Dendritic cell treated with granulocyte-macrophage colony-stimulating factor and Interleukin-4, amounts not matched to agents 40 ng/mL and 50 ng/mL, for 4 days (primary cell): ENCODE measurements at regions not wholly inside any gene's neighbourhood (a gene's known extent, or its start where the extent isn't known, plus 50 kb on each side); places are given as distances from the start of the nearest gene placed in this dataset.

Experiments
- H3K27ac Mint-ChIP-seq: one replicate; pipeline ENCODE4 v1.8.0; 2022; ENCODE audit warnings: mild to moderate bottlenecking, mixed read lengths
- H3K27me3 Mint-ChIP-seq: one replicate; pipeline ENCODE4 v1.8.0; 2022; ENCODE audit warnings: mild to moderate bottlenecking, mixed read lengths
- H3K36me3 Mint-ChIP-seq: one replicate; pipeline ENCODE4 v1.8.0; 2022; ENCODE audit warnings: low read depth, mixed read lengths
- H3K4me1 Mint-ChIP-seq: one replicate; pipeline ENCODE4 v1.8.0; 2022; ENCODE audit warnings: low read depth, mixed read lengths
- H3K4me3 Mint-ChIP-seq: one replicate; pipeline ENCODE4 v1.8.0; 2022; ENCODE audit warnings: mild to moderate bottlenecking, moderate library complexity, mixed read lengths
- H3K9me3 Mint-ChIP-seq: one replicate; pipeline ENCODE4 v1.8.0; 2022; ENCODE audit warnings: mixed read lengths
- intact Hi-C: fragments of 100-400 bp; cut with micrococcal nuclease; formaldehyde crosslinking; loops from one replicate; pipeline ENCODE4 v1.15.0; 2022

DNA sequence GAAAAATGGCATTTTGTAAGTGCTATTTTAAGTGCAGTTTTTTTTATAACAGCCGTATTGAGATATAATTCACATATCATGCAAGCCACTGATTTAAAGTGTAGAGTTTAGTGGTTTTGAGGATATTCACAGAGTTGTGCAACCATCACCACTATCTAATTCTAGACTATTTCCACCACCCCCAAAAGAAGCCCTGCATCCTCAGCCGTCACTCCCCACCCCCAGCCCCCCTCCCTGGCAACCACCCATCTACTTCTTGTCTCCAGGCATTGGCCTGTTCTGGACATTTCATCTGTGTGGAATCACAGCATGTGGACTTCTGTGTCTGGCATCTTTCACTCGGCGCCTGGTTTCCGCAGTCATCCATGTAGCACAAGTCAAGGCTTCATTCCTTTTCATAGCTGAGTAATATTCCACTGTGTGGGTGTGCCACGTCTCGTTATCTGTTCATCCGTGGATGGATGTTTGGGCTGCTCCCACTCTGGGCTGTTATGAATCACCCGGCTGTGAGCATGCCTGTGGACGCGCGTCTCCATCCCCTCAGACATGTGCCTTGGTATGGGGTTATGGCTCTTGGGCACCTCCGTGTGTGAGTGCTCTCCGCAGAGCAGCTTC, 138.4 kb upstream of the CIBAR2 start:
- Mint-ChIP-seq H3K36me3 (no peaks in the 10 kb centered on the region), H3K9me3 (no peaks in the 10 kb centered on the region), H3K4me1 (peaks cover 3% of the 10 kb centered on the region), H3K27me3 (peaks cover 23% of the 10 kb centered on the region), H3K27ac (no peak overlapping the region), H3K4me3 (no peak overlapping the region)
- intact Hi-C loops = no loop called here

DNA sequence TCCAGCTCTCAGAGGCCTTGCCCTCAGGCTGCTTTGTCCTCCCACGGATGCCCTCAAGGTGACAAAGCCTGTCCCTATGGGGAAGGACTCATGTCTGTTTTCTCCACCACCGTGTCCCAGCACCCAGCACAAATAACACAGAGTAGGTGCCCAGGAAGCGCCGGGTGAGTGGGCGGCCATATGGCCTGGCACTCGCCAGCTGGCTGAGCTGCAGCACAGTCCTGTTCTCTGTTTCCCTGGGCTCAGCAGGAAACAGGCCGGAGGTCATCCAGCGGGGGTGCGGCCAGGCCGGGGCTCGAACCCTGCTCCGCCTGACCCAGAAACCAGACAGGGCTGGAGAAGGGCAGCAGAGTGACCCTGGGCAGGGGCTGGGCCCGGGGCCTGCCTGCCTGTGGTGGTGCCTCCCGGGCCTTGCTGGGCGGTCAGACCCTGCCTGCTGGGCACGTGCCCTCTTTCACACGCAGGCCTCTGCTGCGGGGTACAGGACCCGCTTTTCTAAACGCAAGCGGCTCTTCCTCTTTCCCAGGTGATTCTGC, 139.0 kb upstream of the CIBAR2 start:
- H3K36me3 Mint-ChIP-seq = no peaks in the 10 kb centered on the region
- H3K4me3 Mint-ChIP-seq = no peak overlapping the region
- H3K4me1 Mint-ChIP-seq = no peaks in the 10 kb centered on the region
- H3K27me3 Mint-ChIP-seq = peaks cover 18% of the 10 kb centered on the region
- H3K9me3 Mint-ChIP-seq = no peaks in the 10 kb centered on the region
- H3K27ac Mint-ChIP-seq = no peak overlapping the region
- intact Hi-C loops = no loop called here

DNA sequence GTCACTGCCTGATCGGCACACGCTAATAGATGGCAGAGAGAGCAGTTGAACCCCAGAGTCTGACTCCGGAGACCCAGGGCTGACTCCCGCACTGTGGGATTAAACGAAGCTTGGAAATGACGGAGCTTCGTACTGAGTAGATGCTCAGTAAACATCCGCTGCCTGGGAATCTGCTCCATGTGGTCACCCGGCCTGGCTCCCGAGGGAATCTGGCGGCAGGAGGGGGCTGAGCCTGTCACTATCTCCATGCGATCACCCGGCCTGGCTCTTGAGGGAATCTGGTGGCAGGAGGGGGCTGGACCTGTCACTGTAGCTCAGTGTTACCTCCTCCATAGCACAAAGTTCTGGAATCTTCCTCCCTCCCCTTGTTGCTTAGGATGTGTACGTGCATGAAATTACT, 139.7 kb upstream of the CIBAR2 start:
- no peak overlapping the region for H3K27ac Mint-ChIP-seq
- intact Hi-C loops = no loop called here
- no peak overlapping the region for H3K4me3 Mint-ChIP-seq
- no peaks in the 10 kb centered on the region for H3K4me1 Mint-ChIP-seq
- H3K36me3 Mint-ChIP-seq = no peaks in the 10 kb centered on the region
- no peaks in the 10 kb centered on the region for H3K9me3 Mint-ChIP-seq
- H3K27me3 Mint-ChIP-seq = peaks cover 20% of the 10 kb centered on the region

DNA sequence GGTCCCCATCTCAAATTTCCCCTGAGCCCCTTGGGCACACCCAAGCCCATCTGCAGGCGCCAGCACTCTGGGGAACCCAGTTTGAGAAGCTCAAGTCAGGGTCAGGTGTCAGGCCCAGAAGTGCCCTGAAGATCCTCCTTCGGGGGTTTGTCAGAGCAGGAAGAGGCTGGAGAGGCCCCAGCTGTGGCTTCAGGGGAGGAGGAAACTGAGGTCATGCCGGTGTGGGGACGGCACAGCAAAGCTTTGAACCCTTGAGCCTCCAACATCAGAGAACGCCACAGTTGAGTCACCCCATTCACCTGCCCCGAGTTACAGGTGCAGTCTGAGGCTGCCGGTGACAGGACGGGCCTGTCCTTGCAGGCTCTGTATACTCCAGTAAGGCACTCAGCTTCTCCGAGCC, 140.2 kb upstream of the CIBAR2 start:
- Mint-ChIP-seq H3K36me3 (no peaks in the 10 kb centered on the region), H3K27me3 (peaks cover 20% of the 10 kb centered on the region), H3K4me3 (no peak overlapping the region), H3K27ac (no peak overlapping the region), H3K4me1 (no peaks in the 10 kb centered on the region), H3K9me3 (no peaks in the 10 kb centered on the region)
- intact Hi-C loops = no loop called here

DNA sequence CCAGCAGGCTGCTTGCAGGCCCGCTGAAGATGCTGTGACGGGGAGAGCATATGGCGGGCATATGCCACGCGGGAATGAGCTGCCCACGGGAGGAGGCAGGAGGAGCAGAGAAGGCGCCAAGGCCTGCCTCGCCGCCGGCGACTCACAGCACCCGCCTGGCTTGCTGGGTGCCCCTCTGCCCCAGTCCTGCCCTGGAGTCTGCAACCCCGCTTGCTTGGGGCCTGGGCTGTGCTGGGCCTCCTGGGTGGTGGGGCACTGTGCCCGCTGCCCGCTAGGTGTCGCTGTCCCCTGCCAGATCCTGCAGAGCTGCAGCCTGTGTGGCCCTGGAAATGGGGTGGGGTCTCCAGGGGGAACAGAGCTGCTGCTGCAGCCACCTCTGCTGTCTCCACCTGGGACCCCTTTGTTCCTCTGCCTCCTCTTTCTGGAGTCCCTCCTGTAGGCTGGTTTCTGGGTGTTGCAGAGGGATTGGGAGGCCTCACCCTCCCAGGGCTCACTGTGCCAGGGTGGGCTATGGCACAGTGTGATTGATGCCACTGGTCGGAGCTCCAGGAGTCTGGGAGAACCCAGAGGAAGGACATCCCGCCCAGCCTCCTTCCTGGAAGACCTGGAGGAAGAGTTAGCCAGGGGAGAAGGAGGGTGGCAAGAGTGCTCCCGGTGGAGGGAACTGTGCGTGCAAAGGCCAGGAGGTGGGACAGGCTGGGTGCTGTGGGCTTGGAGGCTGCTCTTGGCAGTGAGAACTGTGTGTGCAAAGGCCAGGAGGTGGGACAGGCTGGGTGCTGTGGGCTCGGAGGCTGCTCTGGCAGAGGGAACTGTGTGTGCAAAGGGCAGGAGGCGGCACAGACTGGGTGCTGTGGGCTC, 141.0 kb upstream of the CIBAR2 start:
- intact Hi-C loops = no loop called here
- Mint-ChIP-seq H3K9me3 (no peaks in the 10 kb centered on the region), H3K4me1 (no peaks in the 10 kb centered on the region), H3K36me3 (no peaks in the 10 kb centered on the region), H3K27ac (no peak overlapping the region), H3K4me3 (no peak overlapping the region), H3K27me3 (peaks cover 24% of the 10 kb centered on the region)

DNA sequence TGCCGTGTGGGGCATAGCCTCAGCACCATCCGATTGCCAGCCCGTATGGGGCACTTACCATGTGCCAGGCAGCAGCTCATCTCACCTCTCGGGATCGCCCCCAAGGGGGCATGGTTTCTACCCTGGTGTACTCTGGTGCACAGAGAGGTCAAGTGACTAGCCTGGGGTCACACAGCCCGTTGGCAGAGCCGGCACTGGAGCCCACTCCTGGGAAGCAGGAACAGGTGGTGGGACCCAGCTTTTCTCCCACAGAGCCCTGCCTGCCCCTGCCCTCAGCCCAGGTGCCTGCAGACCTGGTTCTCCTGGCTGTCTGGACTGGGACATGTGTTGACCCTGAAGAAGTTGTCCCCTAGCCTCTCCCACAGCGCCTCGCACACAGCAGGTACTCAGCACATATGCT, 141.8 kb upstream of the CIBAR2 start:
- peaks cover 6% of the 10 kb centered on the region for H3K4me1 Mint-ChIP-seq

DNA sequence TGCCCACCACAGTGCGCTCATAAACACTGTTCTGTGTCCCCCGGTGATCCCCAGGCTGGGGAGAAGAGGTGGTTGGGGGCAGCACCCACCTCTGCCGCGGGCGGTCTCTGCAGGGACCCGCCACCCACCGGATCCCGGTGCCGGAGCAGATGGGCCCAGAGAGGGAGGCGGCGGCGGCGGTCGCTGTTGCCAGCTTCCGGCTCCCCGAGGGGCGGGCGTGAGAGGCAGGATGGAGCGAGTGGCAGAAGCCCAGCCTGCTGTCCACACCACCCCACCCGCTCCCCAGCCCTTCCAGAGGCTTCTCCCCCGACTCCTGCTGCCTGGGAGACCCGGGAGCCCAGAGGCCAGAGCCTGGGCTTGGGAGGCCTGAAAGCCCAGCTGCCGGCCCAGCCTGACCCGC, 142.6 kb upstream of the CIBAR2 start:
- intact Hi-C loops = no loop called here
- Mint-ChIP-seq H3K27me3 (peaks cover 39% of the 10 kb centered on the region), H3K4me3 (no peak overlapping the region), H3K9me3 (no peaks in the 10 kb centered on the region), H3K36me3 (no peaks in the 10 kb centered on the region), H3K4me1 (peaks cover 10% of the 10 kb centered on the region), H3K27ac (no peak overlapping the region)

More for the DNA sequence above, 141.8 kb upstream of the CIBAR2 start:
- Mint-ChIP-seq H3K27ac (no peak overlapping the region), H3K9me3 (no peaks in the 10 kb centered on the region), H3K4me3 (no peak overlapping the region), H3K36me3 (no peaks in the 10 kb centered on the region), H3K27me3 (peaks cover 30% of the 10 kb centered on the region)
- intact Hi-C loops = no loop called here

DNA sequence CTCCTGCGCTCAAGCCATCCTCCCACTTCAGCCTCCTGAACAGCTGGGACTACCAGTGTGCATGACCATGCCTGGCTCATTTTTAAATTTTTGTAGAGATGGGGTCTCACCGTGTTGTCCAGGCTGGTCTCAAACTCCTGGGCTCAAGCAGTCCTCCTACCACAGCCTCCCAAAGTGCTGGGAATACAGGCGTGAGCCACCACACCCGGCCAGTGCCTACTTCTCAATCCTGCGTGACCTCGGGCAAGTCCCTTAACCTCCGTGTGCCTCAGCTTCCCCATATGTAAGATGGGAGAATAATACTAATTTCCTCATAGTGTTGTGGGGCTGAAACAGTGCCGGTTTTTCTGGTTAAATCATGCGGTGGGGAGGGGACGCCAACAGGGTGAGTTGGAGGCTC, 143.5 kb upstream of the CIBAR2 start:
- Mint-ChIP-seq H3K4me3 (no peak overlapping the region), H3K36me3 (no peaks in the 10 kb centered on the region), H3K27ac (no peak overlapping the region), H3K9me3 (no peaks in the 10 kb centered on the region), H3K4me1 (peaks cover 10% of the 10 kb centered on the region), H3K27me3 (peaks cover 42% of the 10 kb centered on the region)
- intact Hi-C loops = no loop called here

DNA sequence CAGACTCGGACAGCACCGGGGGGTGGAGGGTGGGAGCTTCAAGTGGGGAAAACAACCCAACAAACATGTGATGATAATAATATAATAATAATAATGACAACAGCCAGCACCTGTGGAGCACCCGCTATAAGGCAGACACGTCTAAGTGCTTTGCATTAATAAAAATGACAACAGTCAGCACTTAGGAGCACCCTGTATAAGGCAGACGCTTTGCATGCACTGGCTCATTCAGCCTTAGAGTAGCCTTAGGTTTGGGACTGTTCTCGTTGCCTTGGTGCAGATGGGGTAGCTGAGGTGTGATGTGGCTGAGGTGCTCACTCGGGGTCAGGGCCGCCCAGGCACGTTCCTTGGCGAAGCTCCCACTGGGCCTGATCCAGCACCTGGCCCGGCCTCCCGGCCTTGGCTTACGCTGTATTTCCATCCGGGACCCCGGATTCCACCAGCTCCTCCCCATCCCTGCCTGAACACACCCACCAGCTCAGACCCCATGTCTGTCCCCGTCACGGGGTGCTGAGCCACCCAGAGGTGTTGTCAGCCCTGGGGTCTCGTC, 144.0 kb upstream of the CIBAR2 start:
- Mint-ChIP-seq H3K27me3 (peaks cover 46% of the 10 kb centered on the region), H3K36me3 (no peaks in the 10 kb centered on the region), H3K4me3 (no peak overlapping the region), H3K4me1 (peaks cover 10% of the 10 kb centered on the region), H3K27ac (no peak overlapping the region), H3K9me3 (no peaks in the 10 kb centered on the region)
- intact Hi-C loops = no loop called here

DNA sequence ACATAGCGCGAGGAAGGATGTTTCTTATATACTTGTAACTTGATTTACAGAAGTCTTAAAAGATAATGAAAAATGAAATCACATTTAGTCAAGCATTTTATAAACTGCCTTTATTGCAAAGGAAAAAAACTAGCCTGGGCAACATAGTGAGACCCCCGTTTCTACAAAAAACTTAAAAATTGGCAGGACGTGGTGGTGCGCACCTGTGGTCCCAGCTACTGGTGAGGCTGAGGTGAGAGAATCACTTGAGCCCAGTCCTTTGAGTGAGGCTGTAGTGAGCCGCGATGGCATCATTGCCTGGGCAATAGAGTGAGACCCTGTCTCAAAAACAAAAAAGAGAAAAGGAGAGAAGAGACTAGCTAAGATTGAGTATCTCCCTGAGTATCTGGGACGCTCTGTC, 145.2 kb upstream of the CIBAR2 start:
- no peaks in the 10 kb centered on the region for H3K36me3 Mint-ChIP-seq
- H3K4me1 Mint-ChIP-seq = peaks cover 17% of the 10 kb centered on the region
- H3K4me3 Mint-ChIP-seq = no peak overlapping the region
- intact Hi-C loops = no loop called here
- peaks cover 58% of the 10 kb centered on the region for H3K27me3 Mint-ChIP-seq
- no peaks in the 10 kb centered on the region for H3K9me3 Mint-ChIP-seq
- H3K27ac Mint-ChIP-seq = no peak overlapping the region

DNA sequence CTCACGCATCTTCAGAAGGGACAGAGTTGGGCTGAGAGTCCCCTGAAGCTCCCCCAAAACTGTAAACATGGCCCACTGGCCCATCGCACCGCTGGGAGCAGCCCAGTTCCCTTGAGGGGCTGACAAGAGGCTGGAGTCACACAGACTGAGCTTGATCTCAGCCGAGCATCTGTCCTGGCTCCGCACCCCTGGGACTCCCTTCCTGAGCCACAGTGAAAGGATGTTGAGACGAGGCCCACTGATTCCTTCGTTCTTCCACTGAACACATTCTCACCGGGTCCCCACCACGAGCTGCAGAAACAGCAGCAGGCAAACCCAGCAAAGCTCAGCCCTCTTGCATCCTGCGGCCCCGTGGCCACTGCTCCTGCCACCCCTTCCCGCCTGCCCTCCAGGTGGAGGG, 145.9 kb upstream of the CIBAR2 start:
- Mint-ChIP-seq H3K9me3 (no peaks in the 10 kb centered on the region), H3K36me3 (no peaks in the 10 kb centered on the region), H3K4me1 (peaks cover 21% of the 10 kb centered on the region), H3K27ac (no peak overlapping the region), H3K27me3 (peaks cover 65% of the 10 kb centered on the region), H3K4me3 (no peak overlapping the region)
- intact Hi-C loops = no loop called here

DNA sequence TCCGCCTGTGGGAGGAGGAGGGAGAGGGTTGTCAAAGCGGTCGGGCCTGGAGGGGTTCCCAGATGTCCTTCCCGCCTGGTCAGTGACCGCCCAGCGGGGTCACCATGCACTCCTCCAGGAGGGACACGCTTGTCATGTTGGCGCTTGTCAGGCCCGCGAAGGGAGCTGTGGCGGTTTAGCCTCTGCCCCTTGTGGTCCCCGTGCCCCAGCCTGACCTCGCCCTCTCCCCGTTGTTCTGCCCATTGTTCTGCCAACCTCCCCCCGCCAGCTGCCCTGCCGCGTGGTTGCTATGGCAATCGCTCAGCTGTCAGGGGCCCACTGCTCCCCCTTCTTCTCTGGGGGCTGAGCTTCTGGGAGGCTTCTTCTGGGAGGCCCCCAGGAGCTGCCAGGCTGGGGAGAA, 146.4 kb upstream of the CIBAR2 start:
- Mint-ChIP-seq H3K9me3 (no peaks in the 10 kb centered on the region), H3K27ac (no peak overlapping the region), H3K36me3 (no peaks in the 10 kb centered on the region), H3K4me1 (peaks cover 21% of the 10 kb centered on the region), H3K4me3 (no peak overlapping the region), H3K27me3 (peaks cover 64% of the 10 kb centered on the region)
- intact Hi-C loops = no loop called here

DNA sequence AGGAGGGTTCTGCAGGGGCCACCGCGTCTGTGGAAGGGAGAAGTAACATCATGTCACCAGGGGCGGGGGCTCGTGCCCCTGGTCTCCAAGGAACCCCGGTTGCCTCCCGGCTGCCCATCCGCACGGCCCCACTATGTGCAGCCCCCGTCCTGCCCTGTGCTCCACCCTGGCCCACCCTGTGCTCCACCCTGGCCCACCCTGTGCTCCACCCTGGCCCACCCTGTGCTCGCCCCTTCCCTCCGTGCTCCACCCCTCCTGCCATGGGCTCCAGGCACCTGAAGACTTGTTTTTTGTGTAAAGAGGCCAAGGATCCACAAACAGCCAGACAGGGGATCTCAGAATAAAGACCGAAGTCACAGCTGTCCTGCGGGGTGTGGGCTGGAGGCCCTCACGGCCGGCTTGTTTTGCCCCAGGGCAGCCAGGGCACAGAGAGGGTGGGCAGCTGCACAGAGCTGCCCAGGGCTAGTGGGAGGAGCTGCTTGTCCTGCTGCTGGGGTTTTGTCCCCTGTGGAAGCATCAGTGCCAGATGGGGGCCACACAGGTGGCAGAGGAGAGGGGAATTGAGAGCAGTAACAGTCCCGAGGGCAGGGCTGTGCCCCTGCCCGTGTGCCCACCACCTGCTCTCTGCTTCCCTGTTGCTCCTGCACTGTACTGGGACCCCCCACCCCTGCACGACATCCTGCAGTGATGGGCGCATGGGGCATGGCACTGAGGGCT, 147.0 kb upstream of the CIBAR2 start:
- intact Hi-C loops = no loop called here
- Mint-ChIP-seq H3K4me3 (no peak overlapping the region), H3K36me3 (no peaks in the 10 kb centered on the region), H3K27ac (no peak overlapping the region), H3K27me3 (peaks cover 65% of the 10 kb centered on the region), H3K4me1 (peaks cover 21% of the 10 kb centered on the region), H3K9me3 (no peaks in the 10 kb centered on the region)

DNA sequence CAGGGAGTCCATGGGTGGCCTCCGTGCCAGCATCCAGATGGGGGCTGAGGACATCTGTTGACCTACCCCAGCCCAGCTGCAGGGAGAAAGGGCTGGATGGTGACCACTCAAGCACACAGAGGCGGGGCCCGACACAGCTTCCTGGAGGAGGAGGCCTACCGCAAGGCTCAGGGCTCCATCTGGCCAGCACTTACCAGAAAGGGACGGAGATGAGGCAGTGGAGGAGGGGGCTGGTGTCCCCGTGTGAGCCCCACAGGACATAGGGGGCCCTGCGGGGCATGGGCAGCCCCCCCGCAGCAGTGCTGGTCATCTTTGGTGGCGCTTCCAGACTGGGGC, 147.5 kb upstream of the CIBAR2 start:
- no peaks in the 10 kb centered on the region for H3K9me3 Mint-ChIP-seq
- peaks cover 65% of the 10 kb centered on the region for H3K27me3 Mint-ChIP-seq
- H3K4me3 Mint-ChIP-seq = no peak overlapping the region
- H3K36me3 Mint-ChIP-seq = no peaks in the 10 kb centered on the region
- intact Hi-C loops = no loop called here
- H3K4me1 Mint-ChIP-seq = peaks cover 21% of the 10 kb centered on the region
- H3K27ac Mint-ChIP-seq = no peak overlapping the region
